IMR-90 (cell line): ENCODE measurements at regions not wholly inside any gene's neighbourhood (a gene's known extent, or its start where the extent isn't known, plus 50 kb on each side); places are given as distances from the start of the nearest gene placed in this dataset.

Experiments
- ATAC-seq: fragments of 200-7000 bp; cut with Tn5 transposase; 2 replicates; pipeline ENCODE4 v1.9.1; 2020; ENCODE audit warnings: low read depth, mild to moderate bottlenecking, moderate library complexity
- BruUV-seq: library from RNA; stranded (reverse); fragments of 400-500 nt; replicated peaks from 2 replicates; lab custom pipeline; 2021; lab: Mats Ljungman, UMichigan
- CTCF ChIA-PET: fragments of 300-600 bp; formaldehyde crosslinking; extraction: SDS; loops from one replicate; lab custom pipeline; 2021; ENCODE audit warnings: antibody characterized with exemption; lab: Yijun Ruan, JAX
- POLR2A ChIA-PET: fragments of 300-600 bp; sonication (Branson Sonifier 250); formaldehyde crosslinking; loops from one replicate; lab custom pipeline; 2022; ENCODE audit warnings: antibody characterized with exemption; ENCODE audit not compliant: unreplicated experiment; lab: Charles Lee
- DNase-seq: peaks from one replicate; pipeline ENCODE4 v3.0.0; 2013
- H2AFZ ChIP-seq: replicated peaks from 2 replicates; pipeline ENCODE3; 2013; ENCODE audit warnings: low read length, mild to moderate bottlenecking; ENCODE audit not compliant: poor library complexity
- H2AK5ac ChIP-seq: 2 replicates; pipeline ENCODE4 v1.6.1; 2013; ENCODE audit warnings: low read depth, low read length, inconsistent platforms
- H2AK9ac ChIP-seq: replicated peaks from 2 replicates; pipeline ENCODE3; 2013; ENCODE audit warnings: mild to moderate bottlenecking, low read depth, low read length, moderate library complexity; ENCODE audit not compliant: poor library complexity
- H2BK120ac ChIP-seq: 2 replicates; pipeline ENCODE4 v1.6.1; 2013; ENCODE audit warnings: low read depth, low read length, inconsistent platforms
- H2BK15ac ChIP-seq: 3 replicates; pipeline ENCODE4 v1.6.1; 2013; ENCODE audit warnings: low read depth, low read length, inconsistent platforms
- H2BK20ac ChIP-seq: 2 replicates; pipeline ENCODE4 v1.6.1; 2013; ENCODE audit warnings: low read depth, mild to moderate bottlenecking, inconsistent platforms, low read length, moderate library complexity
- H2BK5ac ChIP-seq: 2 replicates; pipeline ENCODE4 v1.6.1; 2013; ENCODE audit warnings: mild to moderate bottlenecking, low read depth, low read length, inconsistent platforms; ENCODE audit not compliant: poor library complexity, severe bottlenecking
- H3K14ac ChIP-seq: replicated peaks from 2 replicates; pipeline ENCODE4 v1.6.1; 2013; ENCODE audit warnings: low read depth, low read length, inconsistent platforms
- H3K18ac ChIP-seq: 2 replicates; pipeline ENCODE4 v1.6.1; 2013; ENCODE audit warnings: low read depth, low read length, control low read depth
- H3K23ac ChIP-seq: 2 replicates; pipeline ENCODE4 v1.6.1; 2013; ENCODE audit warnings: low read depth, low read length, inconsistent platforms
- H3K27ac ChIP-seq: 2 replicates; pipeline ENCODE4 v1.5.1; 2013; ENCODE audit warnings: mild to moderate bottlenecking, control low read depth, low read length; ENCODE audit not compliant: insufficient read depth
- H3K27me3 ChIP-seq: 2 replicates; pipeline ENCODE4 v1.6.1; 2013; ENCODE audit warnings: low read length; ENCODE audit not compliant: control insufficient read depth, insufficient read depth
- H3K36me3 ChIP-seq: 2 replicates; pipeline ENCODE4 v1.6.1; 2013; ENCODE audit warnings: low read length, mixed read lengths; ENCODE audit not compliant: control insufficient read depth, insufficient read depth
- H3K4ac ChIP-seq: 2 replicates; pipeline ENCODE4 v1.6.1; 2013; ENCODE audit warnings: low read depth, low read length, inconsistent platforms
- H3K4me1 ChIP-seq: 2 replicates; pipeline ENCODE4 v1.6.1; 2013; ENCODE audit warnings: low read length, mixed read lengths; ENCODE audit not compliant: control insufficient read depth, insufficient read depth
- H3K4me2 ChIP-seq: 2 replicates; pipeline ENCODE4 v1.6.1; 2013; ENCODE audit warnings: low read depth, mild to moderate bottlenecking, control low read depth, low read length, moderate library complexity
- H3K4me3 ChIP-seq: 2 replicates; pipeline ENCODE4 v1.5.1; 2013; ENCODE audit warnings: low read depth, mild to moderate bottlenecking, control low read depth, low read length, moderate library complexity; ENCODE audit not compliant: insufficient read depth
- H3K56ac ChIP-seq: 2 replicates; pipeline ENCODE4 v1.6.1; 2013; ENCODE audit warnings: low read length, inconsistent platforms; ENCODE audit not compliant: insufficient read depth; ENCODE audit errors: extremely low read depth
- H3K79me1 ChIP-seq, 2 experiments: 2 replicates each; pipeline ENCODE4 v1.6.1; 2013; ENCODE audit warnings: low read length in 2 of 2, inconsistent platforms in 1 of 2, low read depth in 1 of 2
- H3K9ac ChIP-seq: 2 replicates; pipeline ENCODE4 v1.6.1; 2013; ENCODE audit warnings: low read depth, low read length, control low read depth
- H3K9me1 ChIP-seq: 2 replicates; pipeline ENCODE4 v1.6.1; 2013; ENCODE audit warnings: low read length, inconsistent platforms; ENCODE audit not compliant: insufficient read depth
- H3K9me3 ChIP-seq: 2 replicates; pipeline ENCODE4 v1.6.1; 2013; ENCODE audit warnings: low read length; ENCODE audit not compliant: control insufficient read depth, insufficient read depth
- H4K20me1 ChIP-seq: 2 replicates; pipeline ENCODE4 v1.6.1; 2013; ENCODE audit warnings: low read length, inconsistent platforms; ENCODE audit not compliant: insufficient read depth
- H4K5ac ChIP-seq: 2 replicates; pipeline ENCODE4 v1.6.1; 2013; ENCODE audit warnings: mild to moderate bottlenecking, low read depth, low read length, control low read depth
- H4K8ac ChIP-seq, 2 experiments: 2 replicates each; pipeline ENCODE4 v1.6.1; 2013; ENCODE audit warnings: low read depth in 2 of 2, low read length in 2 of 2, control low read depth in 1 of 2, inconsistent platforms in 1 of 2
- H4K91ac ChIP-seq: 2 replicates; pipeline ENCODE4 v1.6.1; 2013; ENCODE audit warnings: low read depth, low read length, inconsistent platforms; ENCODE audit not compliant: insufficient read depth
- BHLHE40 ChIP-seq: fragments of 150-350 bp; IDR thresholded peaks from 2 replicates; pipeline ENCODE4 v1.6.1; 2016; ENCODE audit warnings: mild to moderate bottlenecking, low read depth, low read length
- CEBPB ChIP-seq: IDR thresholded peaks from 2 replicates; pipeline ENCODE4 v1.6.1; 2012; ENCODE audit warnings: low read depth, low read length, improper control_type of control experiment
- CHD1 ChIP-seq: IDR thresholded peaks from 2 replicates; pipeline ENCODE4 v1.6.1; 2012; ENCODE audit warnings: low read depth, low read length, improper control_type of control experiment
- FOS ChIP-seq: fragments of 150-350 bp; IDR thresholded peaks from 2 replicates; pipeline ENCODE4 v1.6.1; 2016; ENCODE audit warnings: low read depth, low read length
- MAFK ChIP-seq: IDR thresholded peaks from 2 replicates; pipeline ENCODE4 v1.6.1; 2012; ENCODE audit warnings: low read depth, low read length, improper control_type of control experiment
- MAZ ChIP-seq: IDR thresholded peaks from 2 replicates; pipeline ENCODE4 v1.6.1; 2012; ENCODE audit warnings: low read depth, mild to moderate bottlenecking, low read length, improper control_type of control experiment, moderate library complexity, borderline replicate concordance
- MXI1 ChIP-seq: IDR thresholded peaks from 2 replicates; pipeline ENCODE4 v1.6.1; 2012; ENCODE audit warnings: low read depth, mild to moderate bottlenecking, low read length, moderate library complexity, borderline replicate concordance
- NFE2L2 ChIP-seq: fragments of 150-350 bp; IDR thresholded peaks from 2 replicates; pipeline ENCODE4 v1.6.1; 2016; ENCODE audit warnings: low read depth, mild to moderate bottlenecking, low read length
- POLR2A ChIP-seq: IDR thresholded peaks from 2 replicates; pipeline ENCODE4 v1.6.1; 2012; ENCODE audit warnings: mild to moderate bottlenecking, low read depth, low read length
- RAD21 ChIP-seq: IDR thresholded peaks from 2 replicates; pipeline ENCODE4 v1.6.1; 2012; ENCODE audit warnings: low read length, improper control_type of control experiment
- RCOR1 ChIP-seq: IDR thresholded peaks from 2 replicates; pipeline ENCODE4 v1.6.1; 2012; ENCODE audit warnings: mild to moderate bottlenecking, low read length, improper control_type of control experiment; ENCODE audit not compliant: insufficient replicate concordance
- RFX5 ChIP-seq: IDR thresholded peaks from 2 replicates; pipeline ENCODE4 v1.8.0; 2012; ENCODE audit warnings: low read depth, mild to moderate bottlenecking, low read length, moderate library complexity
- SMC3 ChIP-seq: fragments of 150-350 bp; IDR thresholded peaks from 2 replicates; pipeline ENCODE4 v1.6.1; 2016; ENCODE audit warnings: low read depth, mild to moderate bottlenecking, antibody characterized with exemption, low read length, moderate library complexity
- WGBS, 2 experiments: methylation state at CpG; one replicate each; pipeline versions ENCODE4 v1.1.5 to v1.1.7; 2013; ENCODE audit warnings: missing lambda C conversion rate in 2 of 2; ENCODE audit not compliant: insufficient read length in 1 of 2; ENCODE audit errors: extremely low coverage in 2 of 2; 5-methylcytosine and 5-hydroxymethylcytosine counted together
- dilution Hi-C: fragments of 300-500 bp; cut with HindIII; formaldehyde crosslinking; loops from one replicate; pipeline ENCODE4 v1.14.3; 2018; ENCODE audit warnings: low sequenced_read_pairs; ENCODE audit not compliant: unreplicated experiment
- in situ Hi-C: fragments of 300-500 bp; cut with MboI; formaldehyde crosslinking; loops from 3 replicates; pipeline ENCODE4 v1.14.3; 2019; ENCODE audit warnings: low sequenced_read_pairs, inconsistent platforms, mixed read lengths
- intact Hi-C: fragments of 100-400 bp; cut with micrococcal nuclease; formaldehyde crosslinking; loops from 2 replicates; pipeline ENCODE4 v1.10.0; 2022
- TF ChIP-seq, protein P1 (sequence below): conservative IDR thresholded peaks from 2 replicates; pipeline ENCODE4 v1.5.1; 2012; ENCODE audit warnings: mild to moderate bottlenecking, low read depth, low read length, improper control_type of control experiment
- TF ChIP-seq, protein P2 (sequence below): fragments of 150-350 bp; IDR thresholded peaks from 2 replicates; pipeline ENCODE4 v1.6.1; 2016; ENCODE audit warnings: low read depth, mild to moderate bottlenecking, low read length, moderate library complexity, borderline replicate concordance
- TF ChIP-seq, protein P3 (sequence below): fragments of 150-350 bp; IDR thresholded peaks from 2 replicates; pipeline ENCODE4 v1.6.1; 2017; ENCODE audit warnings: mild to moderate bottlenecking, antibody characterized with exemption, low read length, low read depth

DNA sequence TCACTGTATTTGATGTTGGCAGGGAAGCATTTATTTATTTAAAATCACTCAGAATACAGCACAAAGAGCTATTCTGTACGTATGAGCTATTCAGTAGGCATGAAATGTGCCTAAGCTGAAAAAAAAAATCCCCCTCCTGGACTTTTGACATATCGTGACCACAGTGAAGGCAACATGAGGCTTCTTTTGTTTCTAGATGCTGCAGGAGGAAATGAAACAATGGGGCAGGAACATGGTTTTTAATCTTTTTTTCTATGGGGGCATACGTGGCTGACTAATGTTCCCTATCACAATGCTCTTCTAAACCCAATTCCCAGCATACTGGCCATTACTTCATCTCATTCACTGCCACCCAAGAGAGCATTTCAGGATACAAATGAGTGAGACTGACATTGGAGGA, 191.0 kb upstream of the PMFBP1 start:
- 0 out of 2 replicates have a peak, but pooled peaks cover 2% of the 10 kb centered on the region for H3K4me1 ChIP-seq
- no peaks in the 10 kb centered on the region for H3K36me3 ChIP-seq
- POLR2A ChIA-PET, result no interaction called here
- no peak overlapping the region for H3K14ac ChIP-seq
- H4K91ac ChIP-seq, result no peak overlapping the region
- CTCF ChIA-PET, result no interaction called here
- H3K9me3 ChIP-seq, result no peaks in the 10 kb centered on the region
- H3K27me3 ChIP-seq, result no peaks in the 10 kb centered on the region
- no peaks in the 10 kb centered on the region for H3K9me1 ChIP-seq
- dilution Hi-C loops, result no loop called here
- no peak overlapping the region for H2BK20ac ChIP-seq
- no peak overlapping the region for H2AFZ ChIP-seq
- TF ChIP-seq CHD1 (no peak), MAZ (no peak), MAFK (no peak), NFE2L2 (no peak), RFX5 (no peak), CEBPB (no peak), MXI1 (no peak), FOS (no peak), RAD21 (no peak), BHLHE40 (no peak), SMC3 (no peak), POLR2A (no peak), RCOR1 (no peak)
- TF ChIP-seq, protein P1, sequence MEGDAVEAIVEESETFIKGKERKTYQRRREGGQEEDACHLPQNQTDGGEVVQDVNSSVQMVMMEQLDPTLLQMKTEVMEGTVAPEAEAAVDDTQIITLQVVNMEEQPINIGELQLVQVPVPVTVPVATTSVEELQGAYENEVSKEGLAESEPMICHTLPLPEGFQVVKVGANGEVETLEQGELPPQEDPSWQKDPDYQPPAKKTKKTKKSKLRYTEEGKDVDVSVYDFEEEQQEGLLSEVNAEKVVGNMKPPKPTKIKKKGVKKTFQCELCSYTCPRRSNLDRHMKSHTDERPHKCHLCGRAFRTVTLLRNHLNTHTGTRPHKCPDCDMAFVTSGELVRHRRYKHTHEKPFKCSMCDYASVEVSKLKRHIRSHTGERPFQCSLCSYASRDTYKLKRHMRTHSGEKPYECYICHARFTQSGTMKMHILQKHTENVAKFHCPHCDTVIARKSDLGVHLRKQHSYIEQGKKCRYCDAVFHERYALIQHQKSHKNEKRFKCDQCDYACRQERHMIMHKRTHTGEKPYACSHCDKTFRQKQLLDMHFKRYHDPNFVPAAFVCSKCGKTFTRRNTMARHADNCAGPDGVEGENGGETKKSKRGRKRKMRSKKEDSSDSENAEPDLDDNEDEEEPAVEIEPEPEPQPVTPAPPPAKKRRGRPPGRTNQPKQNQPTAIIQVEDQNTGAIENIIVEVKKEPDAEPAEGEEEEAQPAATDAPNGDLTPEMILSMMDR, result no peak
- TF ChIP-seq, protein P2, sequence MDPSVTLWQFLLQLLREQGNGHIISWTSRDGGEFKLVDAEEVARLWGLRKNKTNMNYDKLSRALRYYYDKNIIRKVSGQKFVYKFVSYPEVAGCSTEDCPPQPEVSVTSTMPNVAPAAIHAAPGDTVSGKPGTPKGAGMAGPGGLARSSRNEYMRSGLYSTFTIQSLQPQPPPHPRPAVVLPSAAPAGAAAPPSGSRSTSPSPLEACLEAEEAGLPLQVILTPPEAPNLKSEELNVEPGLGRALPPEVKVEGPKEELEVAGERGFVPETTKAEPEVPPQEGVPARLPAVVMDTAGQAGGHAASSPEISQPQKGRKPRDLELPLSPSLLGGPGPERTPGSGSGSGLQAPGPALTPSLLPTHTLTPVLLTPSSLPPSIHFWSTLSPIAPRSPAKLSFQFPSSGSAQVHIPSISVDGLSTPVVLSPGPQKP, result no peak
- TF ChIP-seq, protein P3, sequence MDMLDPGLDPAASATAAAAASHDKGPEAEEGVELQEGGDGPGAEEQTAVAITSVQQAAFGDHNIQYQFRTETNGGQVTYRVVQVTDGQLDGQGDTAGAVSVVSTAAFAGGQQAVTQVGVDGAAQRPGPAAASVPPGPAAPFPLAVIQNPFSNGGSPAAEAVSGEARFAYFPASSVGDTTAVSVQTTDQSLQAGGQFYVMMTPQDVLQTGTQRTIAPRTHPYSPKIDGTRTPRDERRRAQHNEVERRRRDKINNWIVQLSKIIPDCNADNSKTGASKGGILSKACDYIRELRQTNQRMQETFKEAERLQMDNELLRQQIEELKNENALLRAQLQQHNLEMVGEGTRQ, result no peak
- no peak overlapping the region for H3K9ac ChIP-seq
- H2AK5ac ChIP-seq, result no peak overlapping the region
- no peak overlapping the region for H3K23ac ChIP-seq
- no peak overlapping the region for H2BK15ac ChIP-seq
- ATAC-seq (no peak), DNase-seq (no peak)
- no peak overlapping the region for H4K5ac ChIP-seq
- no peak overlapping the region for H3K4ac ChIP-seq
- no peaks in the 10 kb centered on the region for H4K20me1 ChIP-seq
- in situ Hi-C loops, result no loop called here
- no peak overlapping the region for H2BK120ac ChIP-seq
- H3K79me1 ChIP-seq, result no peaks in the 10 kb centered on the region
- WGBS, 2 experiments, result no CpG with 5 or more reads among the region's 3 CpGs
- no peak overlapping the region for H3K4me3 ChIP-seq
- no peak overlapping the region for H2BK5ac ChIP-seq
- H3K56ac ChIP-seq, result no peak overlapping the region
- H3K27ac ChIP-seq, result no peak overlapping the region
- H3K18ac ChIP-seq, result no peak overlapping the region
- intact Hi-C loops, result no loop called here
- no TSS peak for BruUV-seq
- no peak overlapping the region for H3K4me2 ChIP-seq
- no peak overlapping the region for H2AK9ac ChIP-seq
- no peak overlapping the region for H4K8ac ChIP-seq
